ENCODE measurements at regions not wholly inside any gene's neighbourhood (a gene's known extent, or its start where the extent isn't known, plus 50 kb on each side); places are given as distances from the start of the nearest gene placed in this dataset.

DNA sequence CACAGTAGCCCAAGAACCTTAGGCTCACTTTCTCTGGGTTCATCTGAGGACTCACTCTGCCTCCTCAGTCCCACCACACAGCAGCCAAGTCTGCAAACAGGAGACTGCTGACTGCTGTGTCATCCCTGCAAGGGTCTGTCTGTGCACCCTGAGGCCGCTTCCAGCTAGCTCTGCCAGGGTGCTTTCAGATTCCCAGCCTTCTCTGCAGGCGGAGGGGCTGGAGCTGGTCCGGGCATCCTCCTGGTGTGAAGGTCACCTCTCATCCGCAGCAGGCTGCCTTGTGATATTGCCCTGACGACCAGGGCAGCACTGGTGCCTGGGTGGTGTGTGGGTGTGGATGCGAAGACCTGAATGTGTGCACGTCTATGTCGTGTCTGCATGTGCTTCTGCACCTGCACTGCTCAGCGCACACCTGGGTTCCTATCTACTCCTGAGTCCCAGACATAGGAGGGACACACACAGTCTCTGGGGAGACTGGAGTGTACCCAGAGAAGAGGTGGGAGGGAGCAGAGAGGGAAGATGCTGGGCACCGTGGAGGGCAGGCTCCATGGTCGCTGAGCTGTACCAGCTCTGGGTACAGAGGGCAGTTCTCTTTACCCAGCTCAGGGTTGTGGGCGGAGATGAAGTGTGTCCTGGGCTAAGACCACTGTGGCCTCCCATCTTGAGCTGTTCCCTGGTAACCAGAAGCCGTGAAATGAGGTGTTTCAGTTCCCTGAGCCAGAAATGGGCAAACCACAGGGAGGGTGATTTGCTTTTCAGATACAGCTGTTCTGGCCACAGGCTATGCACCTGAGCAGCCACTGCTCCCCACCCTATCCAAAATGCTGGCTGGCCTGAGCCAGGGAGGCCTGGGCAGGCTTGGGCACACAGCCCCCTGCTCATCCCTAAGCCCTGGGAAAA, 160.9 kb upstream of the CSF3R start:
- no peak for DNase-seq (ENCODE audit: low read depth)

DNA sequence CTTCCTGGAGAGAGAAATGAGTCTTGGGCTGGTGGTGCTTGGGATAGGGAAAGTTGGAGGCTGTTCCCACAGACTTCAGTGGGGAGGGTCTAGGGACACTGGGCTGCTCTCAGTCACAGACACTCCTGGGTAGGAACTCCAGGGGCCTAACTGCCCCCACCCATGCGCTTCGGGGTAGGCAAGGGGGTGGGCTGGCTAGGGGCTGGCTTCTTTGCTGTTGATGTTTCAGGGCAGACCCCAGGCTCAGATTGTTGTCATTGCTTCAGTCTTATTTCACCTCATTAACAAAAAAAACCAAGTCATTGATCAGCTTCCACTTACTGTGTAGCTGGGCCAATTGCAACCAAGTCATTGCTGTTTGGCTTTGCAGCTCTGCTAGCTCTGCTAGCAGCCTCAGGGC, 160.1 kb upstream of the CSF3R start:
- DNase-seq (ENCODE audit: low read depth), result no peak

DNA sequence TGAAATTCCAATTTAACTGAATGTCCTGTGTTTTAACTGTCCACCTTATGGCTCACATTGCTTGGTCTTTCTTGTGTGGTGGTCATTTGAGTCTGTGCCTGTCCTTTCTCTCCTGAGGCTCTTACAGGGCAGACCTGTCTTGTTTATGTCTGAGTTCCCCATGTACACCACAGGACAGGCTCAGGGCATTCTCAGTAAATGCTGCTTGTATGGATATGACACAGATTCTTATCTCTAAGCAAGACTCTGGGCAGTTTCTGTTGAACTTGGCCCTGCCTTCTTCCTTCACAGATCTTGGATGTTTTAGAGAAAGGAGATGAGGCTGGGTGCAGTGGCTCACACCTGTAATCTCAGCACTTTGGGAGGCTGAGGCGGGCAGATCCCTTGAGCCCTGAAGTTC, 159.1 kb upstream of the CSF3R start:
- no peak for DNase-seq (ENCODE audit: low read depth)

DNA sequence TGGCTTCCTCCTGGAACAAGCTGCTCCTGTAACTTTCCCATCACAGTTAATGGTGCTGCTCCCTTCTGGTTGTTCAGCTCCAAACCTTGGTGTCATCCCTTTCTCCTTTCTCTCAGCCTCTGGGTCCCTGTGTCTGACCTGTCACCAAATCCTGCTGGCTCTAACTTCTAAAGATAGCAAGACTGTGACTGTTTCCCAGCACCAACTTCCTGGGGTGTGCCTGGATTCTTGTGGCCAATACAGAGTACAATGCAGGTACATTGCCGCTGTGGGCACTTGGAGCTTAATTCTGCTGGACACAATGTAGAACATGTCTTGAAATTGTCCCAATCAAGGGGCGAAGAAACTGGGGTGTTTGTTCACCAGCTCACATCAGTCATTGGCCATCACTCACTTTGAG, 156.7 kb upstream of the CSF3R start:
- no peak for DNase-seq (ENCODE audit: low read depth)

DNA sequence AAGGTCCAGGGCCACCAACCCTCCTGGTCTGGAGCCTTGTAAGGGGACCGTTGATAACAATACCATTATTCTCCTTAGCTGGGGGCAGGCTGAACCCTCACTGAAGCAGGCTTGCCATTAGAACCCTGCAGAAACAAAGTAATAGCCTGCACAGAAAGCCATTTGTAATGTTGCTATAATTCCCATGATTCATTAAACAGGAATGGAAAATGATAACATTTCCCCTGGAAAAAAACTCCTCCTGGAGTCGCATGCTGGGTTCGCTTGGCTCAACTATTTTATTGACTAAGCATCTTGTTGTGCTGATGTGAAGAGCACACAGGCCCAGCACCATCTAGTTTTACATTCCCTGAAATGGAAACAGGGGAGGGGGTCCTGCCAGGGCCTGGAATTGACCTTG, 155.6 kb upstream of the CSF3R start:
- DNase-seq (ENCODE audit: low read depth), result no peak

DNA sequence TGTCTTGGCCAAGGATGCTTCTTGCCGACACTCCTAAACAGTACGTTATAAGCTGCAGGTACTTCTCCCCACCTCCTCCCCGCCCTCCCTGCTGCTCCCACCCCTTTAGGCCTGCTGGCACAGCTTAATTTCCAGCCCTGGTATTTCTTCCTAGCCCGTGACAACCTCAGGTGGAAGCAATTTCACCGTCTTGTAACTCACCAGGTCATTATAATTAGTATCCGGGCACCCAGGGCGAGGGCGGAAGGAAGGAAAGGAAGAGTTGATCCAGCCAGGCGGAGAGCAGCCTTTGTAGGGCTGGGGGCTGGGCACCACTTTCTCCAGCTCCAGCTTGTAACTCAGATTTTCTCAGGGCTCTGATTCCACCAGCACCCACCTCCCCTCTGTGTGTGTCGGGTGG, 153.5 kb upstream of the CSF3R start:
- no peak for DNase-seq (ENCODE audit: low read depth)

DNA sequence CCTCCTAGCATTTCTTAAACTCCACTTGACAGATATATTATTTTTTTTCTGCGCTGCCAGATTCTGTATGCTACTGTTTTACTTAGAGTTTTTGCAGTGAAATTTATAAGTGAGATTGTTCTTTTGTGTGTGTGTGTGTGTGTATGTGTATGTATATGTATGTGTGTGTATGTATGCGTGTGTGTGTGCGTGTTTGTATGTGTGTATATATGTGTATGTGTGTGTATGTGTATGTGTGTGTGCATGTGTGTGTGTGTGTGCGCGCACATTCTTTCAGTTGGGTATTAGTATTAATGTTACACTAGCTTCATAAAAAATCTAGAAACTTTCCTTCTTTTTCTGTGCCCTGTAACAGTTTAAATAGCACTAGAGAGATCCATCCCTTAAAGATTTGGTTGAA, 152.6 kb upstream of the CSF3R start:
- no peak for DNase-seq (ENCODE audit: low read depth)

DNA sequence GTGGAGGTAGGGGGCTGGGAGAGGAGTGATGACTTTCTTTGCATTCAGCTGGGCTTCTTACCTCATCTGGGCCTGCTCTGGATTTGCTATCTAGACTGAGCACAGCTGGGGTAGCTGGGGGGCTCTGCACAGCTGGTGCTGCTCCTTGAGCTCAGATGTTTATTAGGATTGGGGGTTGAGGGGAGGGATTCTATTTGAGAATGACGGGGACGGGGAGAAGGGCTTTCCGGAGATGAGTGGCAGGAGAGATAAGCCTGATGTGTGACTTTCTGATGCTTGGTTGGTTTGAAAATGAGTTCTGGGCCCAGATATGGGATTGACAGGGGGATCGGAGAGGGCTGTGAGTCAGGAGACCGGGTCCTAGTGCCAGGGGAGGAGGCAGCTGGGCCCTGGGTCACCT, 146.1 kb upstream of the CSF3R start:
- DNase-seq (ENCODE audit: low read depth), result no peak

DNA sequence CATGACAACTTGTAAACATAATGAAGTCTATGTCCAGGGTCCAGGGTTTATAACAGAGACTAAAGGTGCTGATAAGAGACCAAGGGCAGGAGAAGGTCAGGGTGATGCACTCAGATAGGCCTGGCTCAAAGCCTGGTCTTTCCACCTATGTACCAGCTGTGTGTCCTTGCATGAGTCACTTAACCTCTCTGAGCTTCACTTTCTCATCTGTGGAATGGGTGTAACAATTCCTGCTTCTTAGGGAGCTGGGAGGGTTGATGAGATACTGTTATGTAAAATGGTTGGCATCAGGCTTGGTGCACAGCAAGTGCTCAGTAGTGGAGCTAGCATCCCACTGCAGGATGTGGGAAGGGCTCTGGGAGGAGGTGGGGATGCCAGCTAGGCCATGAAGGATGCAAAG, 143.7 kb upstream of the CSF3R start:
- DNase-seq (ENCODE audit: low read depth), result no peak

DNA sequence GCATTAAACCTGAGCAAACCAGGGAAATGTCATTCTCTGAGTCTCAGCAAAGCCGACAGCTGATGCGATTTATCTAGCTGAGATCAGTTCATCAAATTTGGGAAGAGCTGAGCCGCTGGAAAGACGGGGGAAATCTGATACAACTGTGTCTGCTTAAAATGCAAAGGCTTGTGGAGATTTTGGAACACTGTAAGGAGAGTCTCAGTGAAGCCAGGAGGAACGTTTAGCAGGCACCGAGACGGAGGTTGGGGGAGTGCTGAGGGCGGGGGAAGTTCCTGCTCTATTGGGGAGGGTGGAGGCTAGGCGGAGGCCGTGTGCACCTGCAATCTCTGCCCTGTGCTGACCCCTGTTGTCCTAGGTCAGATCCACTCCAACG, 143.2 kb upstream of the CSF3R start:
- no peak for DNase-seq (ENCODE audit: low read depth)

DNA sequence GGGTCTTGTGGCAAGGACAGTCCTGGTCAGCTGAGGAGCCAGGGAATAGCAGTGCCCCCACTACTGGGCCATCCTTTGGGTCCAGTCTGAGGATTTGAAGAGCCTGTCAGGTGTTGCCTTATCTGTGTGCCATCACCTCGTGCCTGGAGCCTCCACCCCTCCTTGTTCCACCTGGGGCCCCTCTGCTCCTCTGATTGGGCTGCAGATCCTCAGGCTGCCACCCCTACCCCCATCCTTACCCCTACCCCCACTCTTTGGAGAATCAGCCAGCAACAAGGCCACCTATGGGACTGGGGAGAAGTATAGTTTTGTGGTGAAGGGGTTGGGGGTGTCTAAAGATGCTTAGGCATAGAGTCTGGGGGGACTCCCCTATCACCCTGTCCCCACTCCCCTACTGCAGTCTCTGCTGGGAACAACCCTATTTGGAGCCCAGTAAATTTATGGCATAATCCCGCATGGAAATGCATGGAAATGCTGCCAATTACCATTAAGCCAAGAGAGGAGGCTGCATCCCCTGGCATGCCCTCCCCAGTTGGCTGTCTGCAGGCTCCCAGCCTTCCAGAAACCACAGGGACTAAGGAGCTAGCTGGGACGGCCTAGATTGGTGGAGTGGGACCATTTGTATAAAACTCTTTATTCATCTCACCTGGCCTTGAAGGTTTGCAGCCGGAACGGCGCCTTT, 142.7 kb upstream of the CSF3R start:
- DNase-seq (ENCODE audit: low read depth), result no peak

DNA sequence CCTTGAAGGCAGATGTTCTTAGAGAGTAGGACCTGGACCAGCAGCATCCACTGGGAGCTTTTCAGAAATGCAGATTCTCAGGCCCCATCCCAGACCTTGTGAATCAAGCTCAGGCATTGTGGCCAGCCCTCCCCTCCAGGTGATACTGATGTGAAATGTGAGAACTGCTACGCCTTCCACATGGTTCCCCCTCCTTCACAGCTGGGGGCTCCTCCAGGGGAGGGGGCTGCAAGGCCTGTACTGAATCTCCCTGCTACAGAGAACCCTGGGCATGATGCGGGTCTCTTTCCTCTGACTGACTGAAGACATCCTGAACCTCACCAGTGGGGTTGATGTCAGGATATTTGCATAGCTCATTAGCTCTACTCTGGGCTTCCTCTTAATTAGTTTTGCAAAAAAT, 141.8 kb upstream of the CSF3R start:
- DNase-seq (ENCODE audit: low read depth), result no peak

DNA sequence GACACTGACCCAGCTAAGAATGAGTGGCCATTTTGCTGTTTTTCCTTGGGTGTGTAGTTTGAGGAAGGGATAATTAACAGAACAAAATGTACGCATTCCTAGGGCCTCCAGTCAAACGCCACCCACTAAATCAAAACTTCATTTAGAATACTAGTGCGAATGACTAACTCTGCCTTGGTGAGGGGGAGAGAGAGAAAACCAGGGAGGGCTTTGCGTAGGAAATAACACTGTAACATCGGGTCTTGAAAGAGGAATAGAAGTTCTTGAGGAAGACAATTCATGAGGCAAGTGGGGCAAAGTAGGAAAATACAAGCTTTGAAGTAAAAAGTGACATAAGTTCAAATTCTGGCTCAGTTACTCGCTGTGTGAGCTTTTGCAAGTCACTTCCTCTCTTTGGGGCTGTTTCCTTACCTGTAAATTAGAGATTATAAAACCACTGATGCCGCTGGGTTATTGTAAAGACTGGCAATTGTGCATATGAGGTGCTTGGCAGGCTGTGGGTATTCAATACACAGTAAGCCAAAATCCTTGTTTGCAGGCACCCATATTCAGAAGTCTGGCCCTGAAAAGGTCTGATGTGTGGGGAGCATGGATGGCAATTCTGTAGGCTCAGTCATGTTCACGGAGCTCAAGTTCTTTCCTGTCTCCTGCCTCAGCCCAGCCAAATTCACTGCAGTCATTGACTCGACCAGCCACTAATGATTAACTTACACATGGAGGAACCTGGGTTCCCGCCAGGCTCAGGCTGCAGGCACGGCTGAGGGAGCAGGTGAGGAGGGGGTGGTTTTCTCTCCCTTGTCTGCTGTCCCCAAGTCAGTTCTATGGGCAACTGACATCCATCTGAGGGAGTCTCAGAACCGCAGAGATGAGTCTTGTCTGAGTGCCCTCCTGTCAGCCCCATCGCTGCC, 140.3 kb upstream of the CSF3R start:
- peak; percentile 40 for DNase-seq (ENCODE audit: low read depth)

DNA sequence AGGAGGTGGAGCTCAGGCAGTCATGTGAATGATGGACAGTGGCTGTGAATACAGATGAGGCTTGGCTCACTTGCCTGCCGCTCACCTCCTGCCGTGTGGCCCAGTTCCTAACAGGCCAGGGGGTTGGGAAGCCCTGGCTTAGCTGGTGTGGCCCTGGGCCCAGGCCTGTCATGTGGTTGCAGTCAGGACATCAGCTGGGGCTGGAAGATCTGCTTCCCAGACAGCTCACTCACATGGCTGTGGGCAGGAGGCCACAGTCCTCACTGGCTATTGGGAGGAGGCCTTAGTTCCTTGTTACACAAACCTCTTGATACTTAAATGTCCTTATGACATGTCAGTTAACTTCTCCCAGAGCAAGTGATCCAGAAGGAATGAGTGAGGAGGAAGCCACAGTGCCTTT, 138.8 kb upstream of the CSF3R start:
- no peak for DNase-seq (ENCODE audit: low read depth)

DNA sequence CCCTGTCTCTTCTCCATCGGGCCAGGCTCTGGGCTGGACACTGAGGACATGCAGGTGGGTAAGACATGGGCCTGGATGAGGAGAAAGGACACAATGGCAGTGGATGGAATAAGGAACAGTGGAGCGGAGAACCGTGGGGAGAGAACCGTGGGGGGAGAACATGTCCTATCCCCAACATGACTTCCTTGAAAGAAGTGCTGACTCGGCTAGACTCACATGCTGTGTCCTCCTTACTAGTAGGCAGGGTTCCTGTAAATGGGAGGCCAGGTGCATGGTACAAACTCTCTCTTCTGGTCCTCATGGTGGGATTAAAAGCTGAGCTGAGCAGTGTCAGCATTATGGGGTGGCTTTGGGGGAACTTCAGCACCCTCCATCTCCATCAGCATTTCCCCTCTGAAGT, 137.4 kb upstream of the CSF3R start:
- no peak for DNase-seq (ENCODE audit: low read depth)

DNA sequence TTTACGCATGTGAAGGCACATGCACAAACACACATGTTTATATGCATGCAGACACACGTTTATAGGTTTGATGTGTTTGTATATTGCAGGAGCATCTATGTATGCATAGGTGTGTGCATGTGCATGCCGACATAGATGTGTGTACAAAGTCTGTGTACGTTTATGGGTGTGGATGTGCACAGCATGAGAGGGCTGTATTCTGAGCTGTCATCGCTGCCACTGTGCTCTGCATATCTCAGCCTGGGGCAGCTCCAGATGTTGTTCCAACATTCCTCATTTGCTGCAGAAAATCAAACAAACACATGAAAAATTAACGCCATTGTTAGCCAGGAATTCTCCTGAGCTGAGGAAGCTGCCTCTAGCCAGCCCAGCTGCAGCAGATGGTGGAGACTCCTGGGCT, 132.3 kb upstream of the CSF3R start:
- DNase-seq (ENCODE audit: low read depth), result no peak

DNA sequence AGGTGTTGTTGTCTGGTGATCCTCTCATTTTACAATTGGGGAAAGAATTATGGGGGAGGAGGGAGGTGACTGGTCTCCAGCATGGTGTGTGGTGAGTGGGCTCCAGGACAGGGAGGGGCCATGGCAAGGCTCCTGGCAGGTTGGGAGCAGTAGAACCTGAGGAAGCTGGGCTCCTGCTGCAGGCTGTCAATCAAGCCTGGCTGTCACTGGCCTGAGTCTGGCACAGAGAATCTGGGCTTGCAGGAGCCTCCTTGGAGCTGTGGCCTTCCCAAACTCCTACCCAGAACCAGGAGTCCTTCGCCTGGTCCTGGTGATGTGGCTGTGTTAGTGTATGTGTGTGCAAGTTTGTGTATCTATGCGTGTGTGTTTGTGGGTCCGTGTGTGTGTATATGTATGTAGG, 131.9 kb upstream of the CSF3R start:
- no peak for DNase-seq (ENCODE audit: low read depth)

DNA sequence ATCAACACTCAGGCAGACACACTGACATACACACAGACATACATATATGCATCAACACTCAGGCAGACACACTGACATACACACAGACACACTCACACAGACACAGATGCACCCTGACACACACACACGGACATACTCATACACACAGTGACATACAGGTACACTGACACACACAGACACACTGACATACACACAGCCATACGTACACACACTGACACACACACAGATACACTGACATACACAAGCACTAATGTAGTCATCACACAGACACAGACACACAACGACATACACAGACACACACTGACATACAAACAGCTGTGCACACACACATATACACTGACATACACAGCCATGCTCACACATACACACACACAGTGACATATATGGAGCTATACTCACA, 131.0 kb upstream of the CSF3R start:
- DNase-seq (ENCODE audit: low read depth), result no peak

DNA sequence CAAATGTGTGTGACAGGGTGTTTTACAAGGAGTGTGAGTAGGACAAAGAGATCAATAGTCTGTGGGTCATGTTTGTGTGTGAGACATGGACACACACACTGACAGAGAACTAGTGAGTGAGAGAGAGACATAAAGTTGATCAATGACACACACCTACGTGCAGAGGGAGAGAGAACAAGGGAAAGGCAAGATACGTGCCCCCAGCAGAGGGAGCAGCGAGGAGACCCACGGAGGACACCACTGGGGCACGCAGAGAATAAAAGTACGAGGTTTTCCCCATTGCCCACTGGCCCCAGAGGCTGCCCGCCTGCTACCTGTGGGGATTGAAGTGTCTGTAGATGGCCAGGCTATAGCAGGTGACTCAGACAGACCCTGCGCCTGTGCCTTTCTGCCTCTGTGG, 130.2 kb upstream of the CSF3R start:
- DNase-seq (ENCODE audit: low read depth), result no peak

DNA sequence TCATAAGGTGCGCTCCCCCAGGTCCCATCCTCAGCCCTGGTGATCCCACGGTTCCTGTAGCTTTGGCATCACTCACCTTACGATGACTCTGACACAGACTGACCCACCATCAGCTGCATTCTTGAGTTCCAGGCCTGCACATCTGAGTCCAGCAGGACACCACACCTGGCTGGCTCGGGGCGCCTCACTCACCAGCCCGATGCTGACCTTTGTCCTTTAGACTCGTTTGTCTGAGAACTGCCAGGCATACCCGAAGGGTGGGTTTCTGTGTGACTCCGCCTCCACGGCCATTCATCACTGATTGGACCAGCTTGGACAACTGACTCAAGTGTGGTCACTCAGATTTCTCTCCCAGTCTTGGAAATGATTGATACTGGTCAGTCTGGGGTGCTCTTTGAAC, 129.4 kb upstream of the CSF3R start:
- DNase-seq (ENCODE audit: low read depth), result no peak

DNA sequence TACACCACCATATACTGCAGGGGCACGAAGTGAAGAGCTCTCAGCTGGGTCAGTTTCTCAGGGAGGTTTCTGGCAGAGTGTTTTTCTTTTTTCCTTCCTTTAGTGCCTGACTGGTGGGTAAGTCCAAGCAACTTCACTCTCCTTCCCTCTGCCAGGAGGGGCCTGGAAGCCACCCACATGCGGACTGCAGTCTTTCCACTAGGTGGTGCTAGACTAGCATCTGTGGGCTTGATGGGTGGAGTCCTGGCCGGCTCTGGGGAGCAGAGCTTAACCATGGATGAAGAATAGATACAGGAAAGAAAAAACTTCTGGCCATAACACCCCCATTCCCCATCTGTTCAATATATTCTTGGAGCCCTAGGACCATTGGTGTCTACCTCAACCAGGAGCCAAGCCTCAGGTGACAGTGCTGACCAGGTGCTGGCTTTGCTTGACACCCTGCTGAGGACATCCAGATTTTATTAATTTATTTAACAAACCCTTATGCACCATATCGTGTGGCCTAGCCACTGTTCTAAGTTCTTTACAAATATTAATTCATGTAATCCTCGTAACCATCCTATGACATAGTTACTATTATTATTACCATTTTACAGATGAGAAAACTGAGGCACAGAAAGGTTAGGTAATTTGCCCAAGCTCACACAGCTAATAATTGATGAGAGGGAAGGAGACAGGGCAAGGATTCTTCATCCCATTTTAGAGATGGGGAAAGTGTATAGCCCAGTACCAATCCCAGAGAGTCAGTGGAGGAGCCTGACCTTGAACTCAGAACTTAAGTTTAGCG, 126.7 kb upstream of the CSF3R start:
- peak; percentile 15 for DNase-seq (ENCODE audit: low read depth)

DNA sequence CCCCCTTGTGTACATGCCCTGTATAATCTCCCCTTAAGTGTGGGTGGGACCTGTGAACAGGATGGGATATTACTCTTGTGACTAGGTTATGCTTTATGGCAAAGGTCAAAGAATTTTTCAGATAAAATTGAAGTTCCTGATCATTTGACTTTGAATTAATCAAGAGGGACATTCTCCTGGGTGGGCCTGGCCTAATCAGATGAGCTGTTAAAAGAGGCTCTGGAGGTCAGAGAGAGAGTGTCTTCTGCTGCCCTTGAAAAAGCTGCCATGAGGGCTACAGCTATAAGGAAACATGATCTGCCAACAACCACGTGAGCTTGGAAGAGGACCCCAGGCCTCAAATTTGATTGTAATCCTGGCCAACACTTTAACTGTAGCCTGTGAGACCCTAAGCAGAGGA, 125.6 kb upstream of the CSF3R start:
- DNase-seq (ENCODE audit: low read depth), result no peak

Measured in renal cortical epithelial cell (primary cell).